GM13976 (cell line): ENCODE measurements at regions not wholly inside any gene's neighbourhood (a gene's known extent, or its start where the extent isn't known, plus 50 kb on each side); places are given as distances from the start of the nearest gene placed in this dataset.

ENCODE experiments used
- DNase-seq: peaks from one replicate; pipeline ENCODE4 v3.0.0; 2012; ENCODE audit warnings: low spot score
- CTCF ChIP-seq: IDR thresholded peaks from 2 replicates; pipeline ENCODE4 v1.5.1; 2012; ENCODE audit warnings: borderline replicate concordance, mild to moderate bottlenecking; ENCODE audit not compliant: insufficient read depth; ENCODE audit errors: extremely low read depth, missing control alignments, control extremely low read depth
- in situ Hi-C: fragments of 300-500 bp; cut with MboI; formaldehyde crosslinking; loops from one replicate; pipeline ENCODE4 v1.12.0; 2022; ENCODE audit warnings: low sequenced_read_pairs, mixed read lengths, inconsistent platforms; ENCODE audit not compliant: unreplicated experiment

- in situ Hi-C loops: no loop called here
- no peak for DNase-seq
- no peak for TF ChIP-seq CTCF
Measured at GRCh38 chr12:74719447-74719846, 181.8 kb downstream of the ATXN7L3B start.

GRCh38 chr12:74722709-74723108 is 185.1 kb downstream of the ATXN7L3B start:
- DNase-seq: no peak
- TF ChIP-seq CTCF: no peak

GRCh38 chr12:74725154-74725553 is 187.5 kb downstream of the ATXN7L3B start:
- no peak for TF ChIP-seq CTCF
- no peak for DNase-seq
- in situ Hi-C loops: no loop called here

More at GRCh38 chr12:74722709-74723108, 185.1 kb downstream of the ATXN7L3B start:
- in situ Hi-C loops: no loop called here

GRCh38 chr12:74728006-74728405 is 190.4 kb downstream of the ATXN7L3B start:
- no peak for TF ChIP-seq CTCF
- in situ Hi-C loops: no loop called here
- no peak for DNase-seq

- in situ Hi-C loops: no loop called here
- DNase-seq: no peak
- no peak for TF ChIP-seq CTCF
Measured at GRCh38 chr12:74732164-74732784, 194.6 kb downstream of the ATXN7L3B start.

- no peak for DNase-seq
- TF ChIP-seq CTCF: no peak
- in situ Hi-C loops: no loop called here
Measured at GRCh38 chr12:74732826-74733225, 195.2 kb downstream of the ATXN7L3B start.
